AG10803 (cell line): ENCODE measurements at regions not wholly inside any gene's neighbourhood (a gene's known extent, or its start where the extent isn't known, plus 50 kb on each side); places are given as distances from the start of the nearest gene placed in this dataset.
A peak's percentile ranks its signal among the peaks of the same experiment; 100 is the strongest.
"Not testable (repeated sequence)": the region's sequence is repeated elsewhere in the genome, so short reads cannot be mapped to it uniquely, and the experiment has no call there.

ENCODE experiments used
- DNase-seq: peaks from one replicate; pipeline ENCODE4 v3.0.0; 2010; ENCODE audit warnings: low read depth
- H3K4me3 ChIP-seq: 2 replicates; pipeline ENCODE4 v1.5.1; 2011; ENCODE audit warnings: mild to moderate bottlenecking, low read length, control low read depth
- TF ChIP-seq, protein P1 (sequence below): conservative IDR thresholded peaks from 2 replicates; pipeline ENCODE4 v1.5.1; 2011; ENCODE audit warnings: mild to moderate bottlenecking, low read length, control low read depth, inconsistent platforms

DNA sequence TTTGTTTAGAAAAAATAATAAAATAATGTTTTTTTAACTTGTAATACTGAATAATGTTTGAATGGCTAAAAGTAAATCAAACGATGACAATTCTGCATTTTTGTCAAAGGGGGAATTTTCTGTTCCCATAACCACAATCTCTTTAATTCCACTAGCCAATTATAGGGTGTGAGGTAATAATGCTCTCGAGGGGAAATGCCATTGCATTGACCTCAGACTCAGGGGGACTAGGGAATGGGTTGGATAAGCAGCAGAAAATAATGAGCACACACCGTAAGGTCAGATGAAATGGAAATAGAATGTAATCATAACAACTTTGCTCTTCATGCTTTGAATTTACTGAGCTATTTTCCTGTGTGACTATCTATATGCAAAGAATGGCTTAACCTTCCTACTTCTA lies 584.7 kb downstream of the RFPL4B start:
- DNase-seq = peak; percentile 78
- no peak overlapping the region for H3K4me3 ChIP-seq
- TF ChIP-seq, protein P1, sequence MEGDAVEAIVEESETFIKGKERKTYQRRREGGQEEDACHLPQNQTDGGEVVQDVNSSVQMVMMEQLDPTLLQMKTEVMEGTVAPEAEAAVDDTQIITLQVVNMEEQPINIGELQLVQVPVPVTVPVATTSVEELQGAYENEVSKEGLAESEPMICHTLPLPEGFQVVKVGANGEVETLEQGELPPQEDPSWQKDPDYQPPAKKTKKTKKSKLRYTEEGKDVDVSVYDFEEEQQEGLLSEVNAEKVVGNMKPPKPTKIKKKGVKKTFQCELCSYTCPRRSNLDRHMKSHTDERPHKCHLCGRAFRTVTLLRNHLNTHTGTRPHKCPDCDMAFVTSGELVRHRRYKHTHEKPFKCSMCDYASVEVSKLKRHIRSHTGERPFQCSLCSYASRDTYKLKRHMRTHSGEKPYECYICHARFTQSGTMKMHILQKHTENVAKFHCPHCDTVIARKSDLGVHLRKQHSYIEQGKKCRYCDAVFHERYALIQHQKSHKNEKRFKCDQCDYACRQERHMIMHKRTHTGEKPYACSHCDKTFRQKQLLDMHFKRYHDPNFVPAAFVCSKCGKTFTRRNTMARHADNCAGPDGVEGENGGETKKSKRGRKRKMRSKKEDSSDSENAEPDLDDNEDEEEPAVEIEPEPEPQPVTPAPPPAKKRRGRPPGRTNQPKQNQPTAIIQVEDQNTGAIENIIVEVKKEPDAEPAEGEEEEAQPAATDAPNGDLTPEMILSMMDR = no peak

DNA sequence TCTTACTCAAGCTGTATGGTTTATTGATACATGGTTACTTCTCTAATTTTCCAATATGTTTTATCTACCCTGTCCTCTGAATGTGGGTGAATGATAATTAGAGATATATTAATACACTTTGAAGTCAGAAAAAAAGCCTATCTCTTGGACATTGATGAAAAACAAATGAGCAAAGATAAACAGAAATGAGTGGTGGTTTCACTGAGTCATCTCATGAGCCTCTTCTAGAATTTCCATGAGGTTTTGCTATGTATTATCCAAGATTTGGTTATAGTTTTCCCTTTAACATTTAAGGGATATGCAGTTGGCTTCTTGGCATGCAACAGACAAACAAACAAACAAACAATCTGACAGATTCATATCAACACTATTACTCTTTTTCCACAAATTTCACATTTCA lies 586.8 kb downstream of the RFPL4B start:
- H3K4me3 ChIP-seq = no peak overlapping the region
- no peak for DNase-seq
- TF ChIP-seq, protein P1 = no peak

DNA sequence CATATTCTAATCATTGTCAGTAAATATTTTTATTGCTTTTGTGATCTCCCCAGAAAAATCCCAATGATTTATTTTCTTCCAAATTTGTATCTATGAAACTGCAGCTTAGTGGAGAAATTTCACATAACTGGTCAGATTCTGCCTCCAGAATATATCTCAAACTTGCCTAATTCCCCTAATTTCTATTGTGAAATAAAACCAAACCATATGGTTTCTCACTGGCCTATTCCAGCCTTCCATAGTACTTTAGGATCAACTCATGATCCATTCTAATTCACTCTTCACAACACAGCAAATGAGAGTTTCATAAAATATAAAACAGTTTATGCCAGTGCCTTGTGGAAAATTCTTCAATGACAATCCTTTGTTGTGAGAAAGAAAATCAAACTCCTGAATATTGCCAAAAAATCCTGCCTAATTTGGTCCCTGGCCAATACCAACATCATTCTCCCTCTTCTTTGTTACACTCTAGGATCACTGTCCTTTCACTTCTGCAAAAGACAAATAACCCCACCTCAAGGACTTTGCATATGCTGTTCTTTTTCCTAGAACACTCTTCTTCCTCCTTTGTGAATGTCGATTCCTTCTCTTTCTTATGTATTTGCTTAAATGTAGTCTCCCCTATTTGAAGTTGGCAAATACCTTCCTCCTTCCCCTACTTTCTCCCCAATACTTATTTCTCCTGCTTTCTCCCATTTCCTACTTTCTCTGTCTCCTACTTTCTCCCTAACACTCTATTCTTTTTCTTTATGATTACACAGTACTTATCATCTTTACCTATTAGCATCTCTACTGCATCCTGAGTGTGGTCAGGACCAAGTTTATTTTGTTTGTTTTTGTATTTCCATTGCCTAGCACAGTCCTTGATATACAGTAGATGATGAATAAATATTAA lies 587.5 kb downstream of the RFPL4B start:
- peak; percentile 16 for DNase-seq
- TF ChIP-seq, protein P1 = no peak

DNA sequence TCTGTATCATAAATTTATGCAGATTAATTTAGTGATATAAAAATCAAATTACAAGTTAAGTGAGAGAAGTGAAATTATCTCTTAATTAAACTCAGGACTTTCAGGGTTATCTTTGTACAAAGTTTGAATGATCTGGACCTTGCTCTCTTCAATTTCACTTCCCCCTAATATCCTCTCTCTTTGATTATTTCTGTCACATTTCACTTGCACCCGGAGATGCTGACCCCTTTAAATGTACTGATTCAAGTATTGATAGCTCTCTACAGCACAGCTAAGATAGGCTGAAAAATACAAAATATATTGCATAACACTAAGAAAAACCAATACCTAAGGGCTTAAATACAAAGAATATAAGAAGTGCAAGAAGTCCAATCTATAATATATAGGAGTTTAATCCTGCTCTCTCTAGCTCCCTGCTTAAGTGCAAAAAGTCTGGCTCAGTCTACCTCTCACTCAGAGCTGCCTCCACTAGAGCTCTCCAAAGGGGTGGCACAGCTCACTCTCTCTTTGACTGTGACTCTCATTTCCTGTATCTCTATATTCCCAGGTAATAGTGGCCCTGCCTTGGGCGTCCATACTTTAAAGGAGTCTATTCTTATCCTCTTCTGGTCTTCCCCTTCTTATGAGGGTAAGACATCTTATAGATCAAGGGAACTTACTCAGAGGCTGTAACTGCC lies 588.4 kb downstream of the RFPL4B start:
- no peak overlapping the region for H3K4me3 ChIP-seq
- TF ChIP-seq, protein P1 = no peak
- no peak for DNase-seq

More for the DNA sequence above, 587.5 kb downstream of the RFPL4B start:
- H3K4me3 ChIP-seq = no peak overlapping the region

DNA sequence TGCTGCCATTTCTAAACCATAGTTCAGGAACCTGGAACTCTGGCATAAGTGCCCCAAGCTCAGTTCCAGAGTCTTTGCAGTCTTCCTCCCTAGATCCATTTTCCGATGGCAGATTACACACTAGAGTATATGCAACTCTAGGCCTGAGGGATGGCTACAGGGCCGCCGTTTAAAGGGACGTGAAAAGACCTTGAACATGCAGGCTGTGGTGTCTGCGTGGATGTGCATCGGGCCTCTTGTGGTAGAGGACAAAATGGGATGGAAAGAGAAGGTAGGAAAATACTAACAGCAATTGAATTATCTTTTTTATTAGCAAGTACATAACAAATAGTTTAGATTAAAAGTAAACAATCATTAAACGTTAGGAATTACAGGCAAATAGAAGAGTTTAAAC lies 588.9 kb downstream of the RFPL4B start:
- no peak overlapping the region for H3K4me3 ChIP-seq
- TF ChIP-seq, protein P1 = no peak

DNA sequence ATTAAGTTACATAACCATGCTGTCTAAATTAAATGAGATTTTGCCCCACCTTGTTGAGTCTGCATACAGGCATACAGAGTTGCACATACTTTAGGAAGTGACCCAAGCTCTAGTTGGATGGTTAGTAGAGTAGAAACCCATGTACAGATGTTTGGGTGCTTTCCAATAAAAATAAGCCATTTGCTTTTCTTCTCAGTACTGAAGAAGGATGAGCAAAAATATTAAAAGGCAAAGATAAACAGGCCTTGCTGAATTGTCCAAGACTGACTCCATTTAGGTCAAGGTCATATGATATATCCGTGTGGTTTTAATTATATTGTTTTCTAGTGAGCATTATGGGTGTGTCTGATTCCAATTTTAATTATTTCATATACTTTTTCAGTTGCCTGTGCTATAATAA lies 589.4 kb downstream of the RFPL4B start:
- DNase-seq = peak; percentile 82
- TF ChIP-seq, protein P1 = no peak
- H3K4me3 ChIP-seq = no peak overlapping the region

More for the DNA sequence above, 588.9 kb downstream of the RFPL4B start:
- DNase-seq = no peak

DNA sequence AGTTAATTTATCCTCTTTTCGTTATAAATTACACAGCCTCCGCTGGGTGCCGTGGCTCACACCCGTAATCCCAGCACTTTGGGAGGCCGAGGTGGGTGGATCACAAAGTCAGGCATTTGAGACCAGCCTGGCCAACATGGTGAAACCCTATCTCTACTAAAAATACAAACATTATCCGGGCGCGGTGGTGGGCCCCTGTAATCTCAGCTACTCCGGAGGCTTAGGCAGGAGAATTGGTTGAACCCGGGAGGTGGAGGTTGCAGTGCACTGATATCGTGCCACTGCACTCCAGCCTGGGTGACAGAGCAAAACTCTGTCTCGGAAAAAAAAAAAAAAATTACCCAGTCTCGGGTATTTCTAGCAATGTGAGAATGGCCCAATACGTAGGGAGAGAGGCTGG lies 590.6 kb downstream of the RFPL4B start:
- H3K4me3 ChIP-seq, DNase-seq: not testable (repeated sequence)
